CD4-positive, alpha-beta T cell treated with Interleukin-17A for 4 hours (primary cell): ENCODE measurements at regions not wholly inside any gene's neighbourhood (a gene's known extent, or its start where the extent isn't known, plus 50 kb on each side); places are given as distances from the start of the nearest gene placed in this dataset.
"Not testable (repeated sequence)": the region's sequence is repeated elsewhere in the genome, so short reads cannot be mapped to it uniquely, and the experiment has no call there.

Source experiments
- DNase-seq: peaks from one replicate; pipeline ENCODE4 v3.0.0-alpha.2; 2020; ENCODE audit warnings: mixed read lengths

- no peak for DNase-seq
These were observed 180.6 kb upstream of the GRIA4 start for GRCh38 chr11:105429096-105429910.

- no peak for DNase-seq
These were observed 202.8 kb upstream of the GRIA4 start for GRCh38 chr11:105407101-105407500.

GRCh38 chr11:105401269-105401809 lies 208.5 kb upstream of the GRIA4 start:
- DNase-seq = no peak

- no peak for DNase-seq
These were observed 210.4 kb upstream of the GRIA4 start for GRCh38 chr11:105399511-105399910.

GRCh38 chr11:105398636-105399035 lies 211.2 kb upstream of the GRIA4 start:
- no peak for DNase-seq

- DNase-seq = no peak
These were observed 216.5 kb upstream of the GRIA4 start for GRCh38 chr11:105393326-105393725.

GRCh38 chr11:105392556-105392955 lies 217.3 kb upstream of the GRIA4 start:
- DNase-seq = no peak

GRCh38 chr11:105389952-105390351 lies 219.9 kb upstream of the GRIA4 start:
- DNase-seq = no peak

- no peak for DNase-seq
These were observed 221.9 kb upstream of the GRIA4 start for GRCh38 chr11:105388006-105388405.

- DNase-seq = no peak
These were observed 227.9 kb upstream of the GRIA4 start for GRCh38 chr11:105381941-105382340.

GRCh38 chr11:105377870-105378269 lies 232.0 kb upstream of the GRIA4 start:
- no peak for DNase-seq

- DNase-seq = no peak
These were observed 232.6 kb upstream of the CARD18 start for GRCh38 chr11:105372206-105372605.

- no peak for DNase-seq
These were observed 231.7 kb upstream of the CARD18 start for GRCh38 chr11:105371311-105371710.

GRCh38 chr11:105368711-105369110 lies 229.1 kb upstream of the CARD18 start:
- DNase-seq = no peak

GRCh38 chr11:105367129-105367528 lies 227.6 kb upstream of the CARD18 start:
- no peak for DNase-seq

- DNase-seq = no peak
These were observed 222.1 kb upstream of the CARD18 start for GRCh38 chr11:105361651-105362050.

- no peak for DNase-seq
These were observed 218.2 kb upstream of the CARD18 start for GRCh38 chr11:105357764-105358163.

GRCh38 chr11:105357146-105357545 lies 217.6 kb upstream of the CARD18 start:
- no peak for DNase-seq

- not testable (repeated sequence) for DNase-seq
These were observed 210.3 kb upstream of the CARD18 start for GRCh38 chr11:105349867-105350266.

- DNase-seq = no peak
These were observed 205.4 kb upstream of the CARD18 start for GRCh38 chr11:105344938-105345337.

GRCh38 chr11:105334025-105334714 lies 194.6 kb upstream of the CARD18 start:
- DNase-seq = no peak

- DNase-seq = no peak
These were observed 193.6 kb upstream of the CARD18 start for GRCh38 chr11:105333153-105333552.

GRCh38 chr11:105332171-105332570 lies 192.6 kb upstream of the CARD18 start:
- DNase-seq = no peak

GRCh38 chr11:105328061-105328460 lies 188.5 kb upstream of the CARD18 start:
- DNase-seq = no peak
